RWPE2 (cell line): ENCODE measurements at regions not wholly inside any gene's neighbourhood (a gene's known extent, or its start where the extent isn't known, plus 50 kb on each side); places are given as distances from the start of the nearest gene placed in this dataset.

Experiments
- ATAC-seq: fragments of 200-7000 bp; cut with Tn5 transposase; 3 replicates; pipeline ENCODE4 v1.9.1; 2021; ENCODE audit warnings: low read depth
- DNase-seq: peaks from one replicate; pipeline ENCODE4 v3.0.0-alpha.2; 2020; ENCODE audit warnings: low spot score
- H3K27ac ChIP-seq: fragments of 450-650 bp; 2 replicates; pipeline ENCODE4 v1.5.1; 2017; ENCODE audit warnings: mild to moderate bottlenecking; ENCODE audit not compliant: poor library complexity, severe bottlenecking
- H3K27me3 ChIP-seq: fragments of 250-450 bp; sonication (Bioruptor Pico); 2 replicates; pipeline ENCODE4 v1.5.1; 2021; ENCODE audit warnings: mild to moderate bottlenecking, moderate library complexity; ENCODE audit not compliant: insufficient read depth, poor library complexity, severe bottlenecking
- H3K36me3 ChIP-seq: fragments of 250-450 bp; sonication (Bioruptor Pico); 2 replicates; pipeline ENCODE4 v1.5.1; 2020; ENCODE audit warnings: low read depth, mild to moderate bottlenecking, moderate library complexity
- H3K4me1 ChIP-seq: fragments of 250-450 bp; sonication (Bioruptor Pico); 2 replicates; pipeline ENCODE4 v1.5.1; 2021; ENCODE audit warnings: mild to moderate bottlenecking, moderate library complexity; ENCODE audit not compliant: insufficient read depth, poor library complexity, severe bottlenecking
- H3K4me3 ChIP-seq: fragments of 250-450 bp; sonication (Bioruptor Pico); 2 replicates; pipeline ENCODE4 v1.5.1; 2021; ENCODE audit warnings: mild to moderate bottlenecking, moderate library complexity; ENCODE audit not compliant: severe bottlenecking
- H3K9me3 ChIP-seq: fragments of 250-450 bp; sonication (Bioruptor Pico); 2 replicates; pipeline ENCODE4 v1.5.1; 2021; ENCODE audit warnings: mild to moderate bottlenecking, moderate library complexity; ENCODE audit not compliant: severe bottlenecking
- TF ChIP-seq, protein P1 (sequence below): fragments of 450-650 bp; IDR thresholded peaks from one replicate; pipeline ENCODE4 v1.5.1; 2017; ENCODE audit warnings: mild to moderate bottlenecking, moderate library complexity; ENCODE audit not compliant: poor library complexity, severe bottlenecking

- no peaks in the 10 kb centered on the region for H3K4me1 ChIP-seq
- DNase-seq, result no peak
- H3K9me3 ChIP-seq, result peaks cover 14% of the 10 kb centered on the region
- no peaks in the 10 kb centered on the region for H3K36me3 ChIP-seq
- no peak; the same call in 2 of the 3 replicates for ATAC-seq
- H3K27ac ChIP-seq, result no peak overlapping the region
- H3K27me3 ChIP-seq, result no peaks in the 10 kb centered on the region
- no peak overlapping the region for H3K4me3 ChIP-seq
- TF ChIP-seq, protein P1, sequence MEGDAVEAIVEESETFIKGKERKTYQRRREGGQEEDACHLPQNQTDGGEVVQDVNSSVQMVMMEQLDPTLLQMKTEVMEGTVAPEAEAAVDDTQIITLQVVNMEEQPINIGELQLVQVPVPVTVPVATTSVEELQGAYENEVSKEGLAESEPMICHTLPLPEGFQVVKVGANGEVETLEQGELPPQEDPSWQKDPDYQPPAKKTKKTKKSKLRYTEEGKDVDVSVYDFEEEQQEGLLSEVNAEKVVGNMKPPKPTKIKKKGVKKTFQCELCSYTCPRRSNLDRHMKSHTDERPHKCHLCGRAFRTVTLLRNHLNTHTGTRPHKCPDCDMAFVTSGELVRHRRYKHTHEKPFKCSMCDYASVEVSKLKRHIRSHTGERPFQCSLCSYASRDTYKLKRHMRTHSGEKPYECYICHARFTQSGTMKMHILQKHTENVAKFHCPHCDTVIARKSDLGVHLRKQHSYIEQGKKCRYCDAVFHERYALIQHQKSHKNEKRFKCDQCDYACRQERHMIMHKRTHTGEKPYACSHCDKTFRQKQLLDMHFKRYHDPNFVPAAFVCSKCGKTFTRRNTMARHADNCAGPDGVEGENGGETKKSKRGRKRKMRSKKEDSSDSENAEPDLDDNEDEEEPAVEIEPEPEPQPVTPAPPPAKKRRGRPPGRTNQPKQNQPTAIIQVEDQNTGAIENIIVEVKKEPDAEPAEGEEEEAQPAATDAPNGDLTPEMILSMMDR, result no peak
Observed at GRCh38 chr4:32824336-32824735, 2104.2 kb downstream of the PCDH7 start.

- no peak overlapping the region for H3K27ac ChIP-seq
- H3K4me1 ChIP-seq, result no peaks in the 10 kb centered on the region
- DNase-seq, result no peak
- no peaks in the 10 kb centered on the region for H3K36me3 ChIP-seq
- no peak for ATAC-seq
- no peak overlapping the region for H3K4me3 ChIP-seq
- no peaks in the 10 kb centered on the region for H3K27me3 ChIP-seq
- peaks cover 14% of the 10 kb centered on the region for H3K9me3 ChIP-seq
- TF ChIP-seq, protein P1, result no peak
Observed at GRCh38 chr4:32826169-32826568, 2106.0 kb downstream of the PCDH7 start.

DNA sequence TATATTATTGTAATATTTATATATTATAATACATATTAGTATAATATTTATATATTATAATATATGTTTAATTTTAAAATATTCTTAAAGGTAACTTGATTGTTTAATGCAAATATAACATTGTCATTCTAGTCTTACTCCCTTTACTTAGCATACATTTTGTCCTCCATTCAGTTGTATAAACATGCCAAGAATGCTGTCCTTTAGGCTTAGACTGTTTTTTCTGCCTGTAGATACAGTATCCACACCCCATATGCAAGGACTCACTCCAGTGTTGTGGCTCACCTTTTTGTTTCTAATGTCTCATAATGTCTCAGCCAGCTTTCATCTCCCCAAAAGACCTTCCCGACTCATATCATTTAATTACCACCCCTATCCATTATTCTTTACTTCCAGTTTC is 2110.0 kb downstream of the PCDH7 start:
- Histone ChIP-seq H3K9me3 (peaks cover 9% of the 10 kb centered on the region), H3K27me3 (no peaks in the 10 kb centered on the region), H3K4me3 (no peak overlapping the region), H3K27ac (no peak overlapping the region), H3K4me1 (no peaks in the 10 kb centered on the region), H3K36me3 (no peaks in the 10 kb centered on the region)
- ATAC-seq, result no peak
- TF ChIP-seq, protein P1, result no peak
- DNase-seq, result no peak

DNA sequence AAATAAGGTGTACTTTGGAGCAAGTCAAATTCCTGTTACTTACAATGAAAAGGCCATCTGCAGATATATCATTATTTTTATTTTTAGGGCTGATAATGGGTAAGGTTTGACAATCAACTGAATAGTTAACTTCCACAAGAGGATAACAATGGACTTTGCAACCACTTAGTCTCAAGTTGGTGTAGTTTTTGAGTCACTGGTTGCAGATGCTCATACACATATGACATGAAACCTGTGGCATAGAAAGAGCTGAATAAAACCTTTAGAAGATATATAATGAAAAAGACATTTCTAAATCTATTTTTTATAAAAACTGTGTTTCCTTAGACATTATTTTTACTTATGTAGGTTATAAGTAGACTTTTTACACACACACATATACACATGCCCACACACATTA is 2110.9 kb downstream of the PCDH7 start:
- ATAC-seq (no peak), DNase-seq (no peak)
- Histone ChIP-seq H3K36me3 (no peaks in the 10 kb centered on the region), H3K4me3 (no peak overlapping the region), H3K27me3 (no peaks in the 10 kb centered on the region), H3K9me3 (peaks cover 3% of the 10 kb centered on the region), H3K27ac (no peak overlapping the region), H3K4me1 (no peaks in the 10 kb centered on the region)
- TF ChIP-seq, protein P1, result no peak

GRCh38 chr4:32840461-32841189 is 2120.5 kb downstream of the PCDH7 start:
- Histone ChIP-seq H3K9me3 (no peaks in the 10 kb centered on the region), H3K4me1 (no peaks in the 10 kb centered on the region), H3K27ac (no peak overlapping the region), H3K4me3 (no peak overlapping the region), H3K36me3 (no peaks in the 10 kb centered on the region), H3K27me3 (no peaks in the 10 kb centered on the region)
- DNase-seq (no peak), ATAC-seq (no peak)
- TF ChIP-seq, protein P1, result no peak
